SK-MEL-5 (cell line): ENCODE measurements at regions not wholly inside any gene's neighbourhood (a gene's known extent, or its start where the extent isn't known, plus 50 kb on each side); places are given as distances from the start of the nearest gene placed in this dataset.

Experiments used
- DNase-seq: peaks from one replicate; pipeline ENCODE4 v3.0.0-alpha.2; 2016; ENCODE audit warnings: low read depth, low spot score
- in situ Hi-C: cut with HindIII; loops from 2 replicates; pipeline ENCODE4 v1.10.0; 2016; ENCODE audit warnings: low sequenced_read_pairs, high pct_unique_total_duplicates, low pct_unique_long_range_greater_than_20kb

- no peak for DNase-seq
- in situ Hi-C loops: no loop called here
Measured at GRCh38 chr10:30793093-30793492, 163.5 kb upstream of the LYZL2 start.

GRCh38 chr10:30792025-30792424 is 162.5 kb upstream of the LYZL2 start:
- in situ Hi-C loops: no loop called here
- no peak for DNase-seq

- in situ Hi-C loops: no loop called here
- no peak for DNase-seq
Measured at GRCh38 chr10:30791197-30791611, 161.7 kb upstream of the LYZL2 start.

- DNase-seq: no peak
- in situ Hi-C loops: no loop called here
Measured at GRCh38 chr10:30789806-30790205, 160.3 kb upstream of the LYZL2 start.

- in situ Hi-C loops: no loop called here
- DNase-seq: no peak
Measured at GRCh38 chr10:30788307-30788706, 158.8 kb upstream of the LYZL2 start.

- in situ Hi-C loops: no loop called here
- no peak for DNase-seq
Measured at GRCh38 chr10:30786906-30787305, 157.4 kb upstream of the LYZL2 start.

- no peak for DNase-seq
- in situ Hi-C loops: no loop called here
Measured at GRCh38 chr10:30786131-30786530, 156.6 kb upstream of the LYZL2 start.

- peak; percentile 67 for DNase-seq
- in situ Hi-C loops: no loop called here
Measured at GRCh38 chr10:30784897-30785605, 155.5 kb upstream of the LYZL2 start.

- in situ Hi-C loops: no loop called here
- DNase-seq: peak; percentile 4
Measured at GRCh38 chr10:30784524-30784896, 155.0 kb upstream of the LYZL2 start.

- in situ Hi-C loops: no loop called here
Measured at GRCh38 chr10:30783939-30784501, 154.5 kb upstream of the LYZL2 start.

GRCh38 chr10:30782537-30783461 is 153.2 kb upstream of the LYZL2 start:
- in situ Hi-C loops: no loop called here
- no peak for DNase-seq

More at GRCh38 chr10:30783939-30784501, 154.5 kb upstream of the LYZL2 start:
- peak; percentile 65 for DNase-seq

GRCh38 chr10:30782157-30782536 is 152.6 kb upstream of the LYZL2 start:
- no peak for DNase-seq
- in situ Hi-C loops: no loop called here

GRCh38 chr10:30781670-30782121 is 152.1 kb upstream of the LYZL2 start:
- DNase-seq: no peak
- in situ Hi-C loops: no loop called here

- in situ Hi-C loops: no loop called here
- DNase-seq: no peak
Measured at GRCh38 chr10:30778769-30779168, 149.2 kb upstream of the LYZL2 start.

GRCh38 chr10:30775779-30776591 is 146.4 kb upstream of the LYZL2 start:
- no peak for DNase-seq
- in situ Hi-C loops: no loop called here

- in situ Hi-C loops: no loop called here
- no peak for DNase-seq
Measured at GRCh38 chr10:30774261-30774660, 144.7 kb upstream of the LYZL2 start.

GRCh38 chr10:30773501-30773900 is 143.9 kb upstream of the LYZL2 start:
- DNase-seq: no peak
- in situ Hi-C loops: no loop called here

GRCh38 chr10:30770816-30771215 is 141.3 kb upstream of the LYZL2 start:
- no peak for DNase-seq
- in situ Hi-C loops: no loop called here
